Spleen (tissue), 7 donors: ENCODE measurements at regions not wholly inside any gene's neighbourhood (a gene's known extent, or its start where the extent isn't known, plus 50 kb on each side); places are given as distances from the start of the nearest gene placed in this dataset.

ENCODE experiments used
- CTCF ChIP-seq, 11 experiments: fragments of 200-600 bp in 7 of 11; fragments of 450-650 bp in 4 of 11; sonication (generic) in 4 of 11; IDR thresholded peaks in 8 of 11; conservative IDR thresholded peaks in 3 of 11; 1 replicate in 7 of 11; 2 replicates in 4 of 11; pipeline versions ENCODE4 v1.4.0 to v1.8.0; 2016 to 2021; ENCODE audit warnings: antibody characterized with exemption in 11 of 11, inconsistent platforms in 4 of 11, mild to moderate bottlenecking in 1 of 11
- POLR2A ChIP-seq, 3 donors: fragments of 450-650 bp; IDR thresholded peaks; one replicate each; pipeline ENCODE4 v1.5.1; 2017; ENCODE audit warnings: antibody characterized with exemption in 3 of 3, mild to moderate bottlenecking in 1 of 3
- POLR2AphosphoS5 ChIP-seq, 3 donors: sonication (generic); formaldehyde crosslinking; IDR thresholded peaks; one replicate each; pipeline ENCODE4 v1.5.1; 2017; ENCODE audit warnings: antibody characterized with exemption in 3 of 3
- donor health status: DM: no; HTN: no; CAD: no; lungs with moderate emphysema.
- donor health status: DM: no; HTN: no; CAD: no.
- donor health status: DM: no; HTN: no; CAD: no.

- TF ChIP-seq CTCF (IDR thresholded peaks at IDR 0.05 in 8 of 11, conservative IDR thresholded peaks at IDR 0.05 in 3 of 11) (no peak), POLR2AphosphoS5 (IDR thresholded peaks at IDR 0.05) (no peak), POLR2A (IDR thresholded peaks at IDR 0.05) (no peak)
Observed at GRCh38 chr7:26055241-26055640, 96.8 kb upstream of the NFE2L3 start.
